ENCODE measurements at regions not wholly inside any gene's neighbourhood (a gene's known extent, or its start where the extent isn't known, plus 50 kb on each side); places are given as distances from the start of the nearest gene placed in this dataset.

DNA sequence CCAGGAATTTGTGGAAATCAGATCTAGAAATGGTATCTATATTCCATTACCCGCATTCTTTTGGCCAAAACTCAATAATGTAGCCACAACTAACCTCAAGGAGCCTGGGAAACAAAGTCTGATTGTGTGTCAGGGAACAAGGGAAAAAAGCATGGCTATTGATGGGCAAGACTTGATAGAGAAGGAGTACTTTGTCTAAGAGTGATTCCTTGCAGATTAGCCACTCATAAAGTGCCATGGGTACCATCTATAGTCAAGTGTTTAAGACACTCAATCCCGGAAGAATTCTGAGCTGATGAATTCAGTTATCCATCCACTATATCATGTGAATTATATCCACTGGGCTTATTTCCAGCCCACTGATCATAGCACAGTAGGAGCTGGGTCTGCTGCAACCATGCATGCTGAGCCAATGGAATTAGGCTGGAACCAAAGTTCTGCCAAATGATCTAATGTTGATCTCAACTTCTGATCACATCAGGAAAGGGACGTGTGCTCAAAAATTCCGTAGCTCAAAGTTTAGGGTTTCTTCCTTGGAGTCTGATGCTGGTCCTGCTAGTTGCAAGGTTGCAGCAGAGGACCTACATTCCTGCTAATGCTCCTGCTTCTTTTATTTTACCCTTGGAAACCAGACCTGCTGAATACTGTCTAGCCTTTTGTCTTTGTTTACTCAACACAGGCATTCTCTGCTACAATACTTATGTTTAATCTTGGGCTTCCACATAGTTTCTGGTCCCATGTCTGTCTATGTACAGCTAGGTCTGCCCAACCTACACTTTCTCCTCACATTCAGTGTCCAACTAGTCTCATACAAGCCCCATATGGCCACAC, 629.7 kb downstream of the IRS1 start (continued):
- TF ChIP-seq ZBTB1 (tag by site-specific recombination; IDR thresholded peaks at IDR 0.05) = no peak

DNA sequence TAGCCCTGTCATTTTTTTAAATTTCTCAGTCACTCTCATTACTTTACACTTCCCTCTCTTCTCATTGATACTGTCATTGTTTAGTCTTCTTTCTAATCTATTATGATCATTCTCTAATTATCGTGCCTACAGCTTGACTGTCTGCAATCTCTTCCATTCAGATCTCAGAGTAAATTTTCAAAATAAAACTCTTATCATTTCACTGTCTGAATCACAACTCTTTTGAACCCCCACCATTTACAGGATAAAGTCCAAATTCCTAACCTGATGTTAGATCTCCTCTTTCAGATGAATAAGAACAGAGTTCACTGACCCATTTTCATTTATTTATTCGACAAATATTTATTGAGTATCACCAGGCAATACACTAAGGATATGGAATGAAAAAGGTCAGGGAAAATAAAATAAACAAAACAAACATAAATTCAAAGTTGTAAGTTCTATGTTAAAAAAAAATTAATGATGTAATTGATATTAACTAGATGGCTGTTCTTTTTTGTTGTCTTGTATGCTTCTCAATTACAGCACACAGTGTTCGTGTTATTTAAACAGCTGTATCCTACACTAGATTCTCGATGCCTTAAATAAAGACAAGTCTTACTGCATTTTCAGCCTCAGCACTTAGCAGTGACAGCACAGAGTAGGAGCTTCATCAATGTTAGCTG, 631.0 kb downstream of the IRS1 start:
- no peak overlapping the region for H3K27ac ChIP-seq (ENCODE audit: extremely low read depth, low read depth, low read length)
- CTCF ChIA-PET = no interaction called here
- no peaks in the 10 kb centered on the region for H3K9me3 ChIP-seq (ENCODE audit: control insufficient read depth, insufficient read depth, low read depth, low read length)
- no peak for TF ChIP-seq ZNF596 (tag by site-specific recombination; IDR thresholded peaks at IDR 0.05)
- no peak for TF ChIP-seq ZFHX2 (tag by site-specific recombination; conservative IDR thresholded peaks at IDR 0.05)
- no peak for TF ChIP-seq KLF16 (tag by site-specific recombination; IDR thresholded peaks at IDR 0.05)
- TF ChIP-seq, protein P1, sequence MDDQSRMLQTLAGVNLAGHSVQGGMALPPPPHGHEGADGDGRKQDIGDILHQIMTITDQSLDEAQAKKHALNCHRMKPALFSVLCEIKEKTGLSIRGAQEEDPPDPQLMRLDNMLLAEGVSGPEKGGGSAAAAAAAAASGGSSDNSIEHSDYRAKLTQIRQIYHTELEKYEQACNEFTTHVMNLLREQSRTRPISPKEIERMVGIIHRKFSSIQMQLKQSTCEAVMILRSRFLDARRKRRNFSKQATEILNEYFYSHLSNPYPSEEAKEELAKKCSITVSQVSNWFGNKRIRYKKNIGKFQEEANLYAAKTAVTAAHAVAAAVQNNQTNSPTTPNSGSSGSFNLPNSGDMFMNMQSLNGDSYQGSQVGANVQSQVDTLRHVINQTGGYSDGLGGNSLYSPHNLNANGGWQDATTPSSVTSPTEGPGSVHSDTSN (CRISPR knock-in tag; IDR thresholded peaks at IDR 0.05) = no peak
- TF ChIP-seq, protein P2, sequence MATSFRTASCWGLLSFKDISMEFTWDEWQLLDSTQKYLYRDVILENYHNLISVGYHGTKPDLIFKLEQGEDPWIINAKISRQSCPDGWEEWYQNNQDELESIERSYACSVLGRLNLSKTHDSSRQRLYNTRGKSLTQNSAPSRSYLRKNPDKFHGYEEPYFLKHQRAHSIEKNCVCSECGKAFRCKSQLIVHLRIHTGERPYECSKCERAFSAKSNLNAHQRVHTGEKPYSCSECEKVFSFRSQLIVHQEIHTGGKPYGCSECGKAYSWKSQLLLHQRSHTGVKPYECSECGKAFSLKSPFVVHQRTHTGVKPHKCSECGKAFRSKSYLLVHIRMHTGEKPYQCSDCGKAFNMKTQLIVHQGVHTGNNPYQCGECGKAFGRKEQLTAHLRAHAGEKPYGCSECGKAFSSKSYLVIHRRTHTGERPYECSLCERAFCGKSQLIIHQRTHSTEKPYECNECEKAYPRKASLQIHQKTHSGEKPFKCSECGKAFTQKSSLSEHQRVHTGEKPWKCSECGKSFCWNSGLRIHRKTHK (tag by site-specific recombination; IDR thresholded peaks at IDR 0.05) = no peak
- TF ChIP-seq ZNF707 (tag by site-specific recombination; IDR thresholded peaks at IDR 0.05) = no peak
- TF ChIP-seq ZNF266 (tag by site-specific recombination; IDR thresholded peaks at IDR 0.05; ENCODE audit: low read depth) = no peak
- TF ChIP-seq GLI2 (tag by site-specific recombination; IDR thresholded peaks at IDR 0.05; ENCODE audit: borderline replicate concordance, low read depth) = no peak
- TF ChIP-seq ZNF404 (tag by site-specific recombination; IDR thresholded peaks at IDR 0.05) = no peak
- TF ChIP-seq, protein P3, sequence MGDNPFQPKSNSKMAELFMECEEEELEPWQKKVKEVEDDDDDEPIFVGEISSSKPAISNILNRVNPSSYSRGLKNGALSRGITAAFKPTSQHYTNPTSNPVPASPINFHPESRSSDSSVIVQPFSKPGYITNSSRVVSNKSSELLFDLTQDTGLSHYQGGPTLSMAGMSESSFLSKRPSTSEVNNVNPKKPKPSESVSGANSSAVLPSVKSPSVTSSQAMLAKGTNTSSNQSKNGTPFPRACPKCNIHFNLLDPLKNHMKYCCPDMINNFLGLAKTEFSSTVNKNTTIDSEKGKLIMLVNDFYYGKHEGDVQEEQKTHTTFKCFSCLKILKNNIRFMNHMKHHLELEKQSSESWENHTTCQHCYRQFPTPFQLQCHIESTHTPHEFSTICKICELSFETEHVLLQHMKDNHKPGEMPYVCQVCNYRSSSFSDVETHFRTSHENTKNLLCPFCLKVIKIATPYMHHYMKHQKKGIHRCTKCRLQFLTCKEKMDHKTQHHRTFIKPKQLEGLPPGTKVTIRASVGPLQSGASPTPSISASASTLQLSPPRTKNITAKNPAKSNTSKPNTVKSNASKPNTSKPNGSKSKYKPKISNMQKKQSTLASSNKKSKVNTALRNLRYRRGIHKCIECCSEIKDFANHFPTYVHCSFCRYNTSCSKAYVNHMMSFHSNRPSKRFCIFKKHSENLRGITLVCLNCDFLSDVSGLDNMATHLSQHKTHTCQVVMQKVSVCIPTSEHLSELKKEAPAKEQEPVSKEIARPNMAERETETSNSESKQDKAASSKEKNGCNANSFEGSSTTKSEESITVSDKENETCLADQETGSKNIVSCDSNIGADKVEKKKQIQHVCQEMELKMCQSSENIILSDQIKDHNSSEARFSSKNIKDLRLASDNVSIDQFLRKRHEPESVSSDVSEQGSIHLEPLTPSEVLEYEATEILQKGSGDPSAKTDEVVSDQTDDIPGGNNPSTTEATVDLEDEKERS (tag by site-specific recombination; IDR thresholded peaks at IDR 0.05) = no peak
- TF ChIP-seq ZNF701 (tag by site-specific recombination; IDR thresholded peaks at IDR 0.05) = no peak
- TF ChIP-seq, protein P4, sequence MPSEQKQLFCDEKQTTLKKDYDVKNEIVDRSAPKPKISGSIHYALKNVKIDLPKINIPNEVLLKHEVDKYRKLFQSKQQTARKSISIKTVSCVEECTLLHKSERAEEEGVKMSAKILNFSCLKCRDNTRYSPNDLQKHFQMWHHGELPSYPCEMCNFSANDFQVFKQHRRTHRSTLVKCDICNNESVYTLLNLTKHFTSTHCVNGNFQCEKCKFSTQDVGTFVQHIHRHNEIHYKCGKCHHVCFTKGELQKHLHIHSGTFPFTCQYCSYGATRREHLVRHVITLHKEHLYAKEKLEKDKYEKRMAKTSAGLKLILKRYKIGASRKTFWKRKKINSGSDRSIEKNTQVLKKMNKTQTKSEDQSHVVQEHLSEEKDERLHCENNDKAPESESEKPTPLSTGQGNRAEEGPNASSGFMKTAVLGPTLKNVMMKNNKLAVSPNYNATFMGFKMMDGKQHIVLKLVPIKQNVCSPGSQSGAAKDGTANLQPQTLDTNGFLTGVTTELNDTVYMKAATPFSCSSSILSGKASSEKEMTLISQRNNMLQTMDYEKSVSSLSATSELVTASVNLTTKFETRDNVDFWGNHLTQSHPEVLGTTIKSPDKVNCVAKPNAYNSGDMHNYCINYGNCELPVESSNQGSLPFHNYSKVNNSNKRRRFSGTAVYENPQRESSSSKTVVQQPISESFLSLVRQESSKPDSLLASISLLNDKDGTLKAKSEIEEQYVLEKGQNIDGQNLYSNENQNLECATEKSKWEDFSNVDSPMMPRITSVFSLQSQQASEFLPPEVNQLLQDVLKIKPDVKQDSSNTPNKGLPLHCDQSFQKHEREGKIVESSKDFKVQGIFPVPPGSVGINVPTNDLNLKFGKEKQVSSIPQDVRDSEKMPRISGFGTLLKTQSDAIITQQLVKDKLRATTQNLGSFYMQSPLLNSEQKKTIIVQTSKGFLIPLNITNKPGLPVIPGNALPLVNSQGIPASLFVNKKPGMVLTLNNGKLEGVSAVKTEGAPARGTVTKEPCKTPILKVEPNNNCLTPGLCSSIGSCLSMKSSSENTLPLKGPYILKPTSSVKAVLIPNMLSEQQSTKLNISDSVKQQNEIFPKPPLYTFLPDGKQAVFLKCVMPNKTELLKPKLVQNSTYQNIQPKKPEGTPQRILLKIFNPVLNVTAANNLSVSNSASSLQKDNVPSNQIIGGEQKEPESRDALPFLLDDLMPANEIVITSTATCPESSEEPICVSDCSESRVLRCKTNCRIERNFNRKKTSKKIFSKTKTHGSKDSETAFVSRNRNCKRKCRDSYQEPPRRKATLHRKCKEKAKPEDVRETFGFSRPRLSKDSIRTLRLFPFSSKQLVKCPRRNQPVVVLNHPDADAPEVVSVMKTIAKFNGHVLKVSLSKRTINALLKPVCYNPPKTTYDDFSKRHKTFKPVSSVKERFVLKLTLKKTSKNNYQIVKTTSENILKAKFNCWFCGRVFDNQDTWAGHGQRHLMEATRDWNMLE (tag by site-specific recombination; conservative IDR thresholded peaks at IDR 0.05; ENCODE audit: low read depth) = no peak
- no peak for TF ChIP-seq ZNF221 (tag by site-specific recombination; IDR thresholded peaks at IDR 0.05; ENCODE audit: borderline replicate concordance)
- no peak for TF ChIP-seq ZNF777 (tag by site-specific recombination; IDR thresholded peaks at IDR 0.05; ENCODE audit: borderline replicate concordance)
- TF ChIP-seq ZEB2 (tag by site-specific recombination; IDR thresholded peaks at IDR 0.05) = no peak
- no peak for TF ChIP-seq GLI4 (tag by site-specific recombination; IDR thresholded peaks at IDR 0.05)
- no peak for TF ChIP-seq ZNF138 (tag by site-specific recombination; IDR thresholded peaks at IDR 0.05; ENCODE audit: borderline replicate concordance)
- no peak for TF ChIP-seq YY2 (tag by site-specific recombination; IDR thresholded peaks at IDR 0.05)
- no peak overlapping the region for H3K4me3 ChIP-seq (ENCODE audit: low read depth, low read length)
- POLR2A ChIA-PET = no interaction called here
- H3K4me1 ChIP-seq (ENCODE audit: control insufficient read depth, insufficient read depth, low read length) = no peaks in the 10 kb centered on the region
- H3K36me3 ChIP-seq (ENCODE audit: control insufficient read depth in 2 of 2, insufficient read depth in 1 of 2, low read length in 2 of 2) = no peaks in the 10 kb centered on the region
